Gastroesophageal sphincter (tissue), 3 donors: ENCODE measurements at regions not wholly inside any gene's neighbourhood (a gene's known extent, or its start where the extent isn't known, plus 50 kb on each side); places are given as distances from the start of the nearest gene placed in this dataset.

ENCODE experiments used
- CTCF ChIP-seq, 4 experiments: fragments of 200-600 bp in 2 of 4; fragments of 450-650 bp in 2 of 4; sonication (generic) in 1 of 4; IDR thresholded peaks; one replicate each; pipeline ENCODE4 v1.5.1; 2017 to 2019; ENCODE audit warnings: antibody characterized with exemption in 4 of 4, mild to moderate bottlenecking in 2 of 4, moderate library complexity in 2 of 4
- EP300 ChIP-seq: sonication (generic); formaldehyde crosslinking; IDR thresholded peaks from one replicate; pipeline ENCODE4 v1.6.1; 2017; ENCODE audit warnings: antibody characterized with exemption, mild to moderate bottlenecking
- POLR2A ChIP-seq, 2 donors: fragments of 450-650 bp; IDR thresholded peaks; one replicate each; pipeline ENCODE4 v1.6.1; 2017; ENCODE audit warnings: antibody characterized with exemption in 2 of 2, mild to moderate bottlenecking in 2 of 2, moderate library complexity in 1 of 2
- POLR2AphosphoS5 ChIP-seq: sonication (generic); formaldehyde crosslinking; IDR thresholded peaks from one replicate; pipeline ENCODE4 v1.6.1; 2017; ENCODE audit warnings: antibody characterized with exemption

- TF ChIP-seq CTCF (IDR thresholded peaks at IDR 0.05) (no peak), POLR2A (IDR thresholded peaks at IDR 0.05) (no peak), EP300 (no peak), POLR2AphosphoS5 (no peak)
Measured at GRCh38 chr4:124469981-124470380, 242.6 kb downstream of the ANKRD50 start.
